Liver (tissue), 7 donors: ENCODE measurements at regions not wholly inside any gene's neighbourhood (a gene's known extent, or its start where the extent isn't known, plus 50 kb on each side); places are given as distances from the start of the nearest gene placed in this dataset.

Experiments
- DNase-seq: peaks from one replicate; pipeline ENCODE4 v3.0.0-alpha.2; 2017; ENCODE audit warnings: low spot score
- H3K27ac ChIP-seq, 2 donors: one replicate each; pipeline ENCODE4 v1.7.0; 2013; ENCODE audit warnings: inconsistent platforms in 2 of 2, low read length in 2 of 2, control low read depth in 1 of 2, low read depth in 1 of 2, mild to moderate bottlenecking in 1 of 2
- H3K27me3 ChIP-seq, 4 donors: one replicate each; pipeline versions ENCODE4 v1.6.1 to v1.7.0; 2013; ENCODE audit warnings: low read length in 3 of 4, inconsistent platforms in 1 of 4, mild to moderate bottlenecking in 1 of 4, moderate library complexity in 1 of 4; ENCODE audit not compliant: control insufficient read depth in 4 of 4, insufficient read depth in 4 of 4
- H3K36me3 ChIP-seq, 4 donors: one replicate each; pipeline versions ENCODE4 v1.6.1 to v1.7.0; 2013; ENCODE audit warnings: low read length in 3 of 4, mild to moderate bottlenecking in 3 of 4, low read depth in 1 of 4, moderate library complexity in 1 of 4; ENCODE audit not compliant: control insufficient read depth in 4 of 4, insufficient read depth in 3 of 4
- H3K4me1 ChIP-seq, 4 donors: one replicate each; pipeline versions ENCODE4 v1.6.1 to v1.7.0; 2013; ENCODE audit warnings: low read length in 3 of 4, mild to moderate bottlenecking in 3 of 4, moderate library complexity in 1 of 4; ENCODE audit not compliant: control insufficient read depth in 4 of 4, insufficient read depth in 4 of 4
- H3K4me3 ChIP-seq, 3 donors: one replicate each; pipeline versions ENCODE4 v1.6.1 to v1.7.0; 2013; ENCODE audit warnings: low read length in 3 of 3, control low read depth in 1 of 3, low read depth in 1 of 3, mild to moderate bottlenecking in 1 of 3
- H3K9ac ChIP-seq, 2 donors: one replicate each; pipeline ENCODE4 v1.7.0; 2013; ENCODE audit warnings: low read length in 2 of 2, mild to moderate bottlenecking in 2 of 2, moderate library complexity in 2 of 2, control low read depth in 1 of 2, low read depth in 1 of 2
- H3K9me3 ChIP-seq, 4 donors: one replicate each; pipeline versions ENCODE4 v1.6.1 to v1.7.0; 2013; ENCODE audit warnings: low read length in 3 of 4; ENCODE audit not compliant: control insufficient read depth in 4 of 4
- ATF3 ChIP-seq: IDR thresholded peaks from 2 replicates; pipeline ENCODE4 v1.6.1; 2016; ENCODE audit warnings: antibody characterized with exemption
- EGR1 ChIP-seq, 2 donors: IDR thresholded peaks; 2 replicates each; pipeline ENCODE4 v1.6.1; 2016 to 2018; ENCODE audit warnings: antibody characterized with exemption in 2 of 2, low read depth in 2 of 2
- FOXA1 ChIP-seq: IDR thresholded peaks from 2 replicates; pipeline ENCODE4 v1.6.1; 2016; ENCODE audit warnings: antibody characterized with exemption
- FOXA2 ChIP-seq: IDR thresholded peaks from 2 replicates; pipeline ENCODE4 v1.6.1; 2016; ENCODE audit warnings: antibody characterized with exemption
- GABPA ChIP-seq, 2 donors: IDR thresholded peaks in 1 of 2; conservative IDR thresholded peaks in 1 of 2; 2 replicates each; pipeline ENCODE4 v1.6.1; 2016; ENCODE audit warnings: antibody characterized with exemption in 2 of 2, mild to moderate bottlenecking in 1 of 2, moderate library complexity in 1 of 2
- HNF4A ChIP-seq, 2 donors: conservative IDR thresholded peaks; 2 replicates each; pipeline ENCODE4 v1.6.1; 2016; ENCODE audit warnings: antibody characterized with exemption in 2 of 2, mild to moderate bottlenecking in 2 of 2
- HNF4G ChIP-seq: IDR thresholded peaks from 2 replicates; pipeline ENCODE4 v1.6.1; 2016; ENCODE audit warnings: antibody characterized with exemption
- JUND ChIP-seq, 2 donors: IDR thresholded peaks; 2 replicates each; pipeline ENCODE4 v1.6.1; 2016; ENCODE audit warnings: antibody characterized with exemption in 2 of 2
- NR2F2 ChIP-seq: IDR thresholded peaks from 2 replicates; pipeline ENCODE4 v1.6.1; 2016; ENCODE audit warnings: antibody characterized with exemption
- RAD21 ChIP-seq, 2 donors: IDR thresholded peaks; 2 replicates each; pipeline ENCODE4 v1.6.1; 2016; ENCODE audit warnings: antibody characterized with exemption in 2 of 2, mild to moderate bottlenecking in 2 of 2
- RXRA ChIP-seq, 2 donors: IDR thresholded peaks; 2 replicates each; pipeline ENCODE4 v1.6.1; 2017 to 2018; ENCODE audit warnings: antibody characterized with exemption in 2 of 2, mild to moderate bottlenecking in 1 of 2
- SP1 ChIP-seq: IDR thresholded peaks from 2 replicates; pipeline ENCODE4 v1.6.1; 2018; ENCODE audit warnings: antibody characterized with exemption, mild to moderate bottlenecking
- TAF1 ChIP-seq: conservative IDR thresholded peaks from 2 replicates; pipeline ENCODE4 v1.6.1; 2016; ENCODE audit warnings: antibody characterized with exemption, mild to moderate bottlenecking
- YY1 ChIP-seq: IDR thresholded peaks from 2 replicates; pipeline ENCODE4 v1.6.1; 2016; ENCODE audit warnings: antibody characterized with exemption, mild to moderate bottlenecking
- WGBS: extraction: QIAGEN DNeasy Blood & Tissue Kit; methylation state at CpG from one replicate; pipeline ENCODE4 v1.1.7; 2013; 5-methylcytosine and 5-hydroxymethylcytosine counted together
- TF ChIP-seq, protein P1 (sequence below): IDR thresholded peaks from 2 replicates; pipeline ENCODE4 v1.6.1; 2016; ENCODE audit warnings: antibody characterized with exemption
- TF ChIP-seq, protein P2 (sequence below): IDR thresholded peaks from 2 replicates; pipeline ENCODE4 v1.6.1; 2016; ENCODE audit warnings: antibody characterized with exemption, mild to moderate bottlenecking
- TF ChIP-seq, protein P3 (sequence below): IDR thresholded peaks from 2 replicates; pipeline ENCODE4 v1.6.1; 2016; ENCODE audit warnings: antibody characterized with exemption
- donor health status: healthy.
- donor health status: healthy.
- donor health status: healthy.
- donor health status: healthy.

DNA sequence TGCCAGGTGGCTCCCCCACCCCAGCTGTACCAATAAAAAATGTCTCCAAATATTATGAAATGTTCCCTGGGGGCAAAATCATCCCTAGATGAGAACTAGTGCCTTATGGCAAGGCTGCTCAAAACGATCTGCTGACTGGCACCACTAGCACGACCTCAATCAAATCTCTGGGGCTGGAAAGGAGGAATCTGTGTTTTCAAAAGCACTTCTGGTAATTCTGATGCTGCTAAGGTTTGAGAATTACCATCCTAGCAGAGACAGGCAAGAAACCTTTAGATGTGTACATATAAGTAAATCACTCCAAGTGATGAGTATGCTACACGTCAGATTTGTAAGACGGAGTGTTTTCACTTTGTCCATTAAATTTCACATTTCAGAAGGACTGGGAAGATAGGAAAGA lies 360.1 kb upstream of the THRB start:
- Histone ChIP-seq H3K4me3 (no peak overlapping the region), H3K27ac (no peak overlapping the region), H3K4me1 (no peaks in the 10 kb centered on the region), H3K9ac (no peak overlapping the region), H3K36me3 (no peaks in the 10 kb centered on the region), H3K9me3 (no peaks in the 10 kb centered on the region), H3K27me3 (no peaks in the 10 kb centered on the region)
- no peak for DNase-seq
- WGBS, result 85% methylated on average over 4 of the region's 4 CpGs
- TF ChIP-seq FOXA1 (no peak), TAF1 (no peak), RXRA (IDR thresholded peaks at IDR 0.05) (no peak), ATF3 (no peak), JUND (IDR thresholded peaks at IDR 0.05) (no peak), FOXA2 (no peak)

DNA sequence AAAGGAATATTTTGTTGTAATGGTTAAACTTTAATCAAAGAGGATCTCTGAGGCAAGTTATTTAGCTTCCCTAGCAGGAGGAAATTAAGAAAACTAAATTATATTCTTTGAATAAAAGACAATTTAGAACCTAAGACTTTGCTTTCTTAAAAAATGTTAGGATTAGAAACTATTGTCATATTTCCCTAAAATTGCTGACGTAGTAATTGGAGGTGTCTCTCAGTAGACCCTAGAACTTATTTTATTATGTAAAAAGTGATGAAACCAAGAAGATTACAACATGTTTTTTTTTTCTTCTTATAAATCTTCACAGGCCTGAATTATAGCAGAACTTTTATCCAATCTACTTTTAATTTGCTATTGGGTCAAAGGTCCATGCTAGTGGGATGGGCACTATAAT lies 363.3 kb upstream of the THRB start:
- H3K9me3 ChIP-seq, result no peaks in the 10 kb centered on the region
- no peak for DNase-seq
- H3K36me3 ChIP-seq, result no peaks in the 10 kb centered on the region
- no peaks in the 10 kb centered on the region for H3K4me1 ChIP-seq
- H3K9ac ChIP-seq, result no peak overlapping the region
- TF ChIP-seq, protein P1, sequence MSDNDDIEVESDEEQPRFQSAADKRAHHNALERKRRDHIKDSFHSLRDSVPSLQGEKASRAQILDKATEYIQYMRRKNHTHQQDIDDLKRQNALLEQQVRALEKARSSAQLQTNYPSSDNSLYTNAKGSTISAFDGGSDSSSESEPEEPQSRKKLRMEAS, result no peak
- no peak for TF ChIP-seq HNF4A (conservative IDR thresholded peaks at IDR 0.05)
- TF ChIP-seq HNF4G, result no peak
- no peak for TF ChIP-seq NR2F2
- no peak for TF ChIP-seq SP1
- no peak for TF ChIP-seq YY1
- TF ChIP-seq ATF3, result no peak
- no peak for TF ChIP-seq FOXA1
- TF ChIP-seq FOXA2, result no peak
- no peak for TF ChIP-seq JUND (IDR thresholded peaks at IDR 0.05)
- no peaks in the 10 kb centered on the region for H3K27me3 ChIP-seq
- H3K4me3 ChIP-seq, result no peak overlapping the region
- WGBS, result 87% methylated on average over 1 of the region's 1 CpG
- H3K27ac ChIP-seq, result no peak overlapping the region

GRCh38 chr3:24863215-24863614 lies 368.6 kb upstream of the THRB start:
- DNase-seq, result no peak
- no peaks in the 10 kb centered on the region for H3K4me1 ChIP-seq
- no peaks in the 10 kb centered on the region for H3K36me3 ChIP-seq
- TF ChIP-seq, protein P2, sequence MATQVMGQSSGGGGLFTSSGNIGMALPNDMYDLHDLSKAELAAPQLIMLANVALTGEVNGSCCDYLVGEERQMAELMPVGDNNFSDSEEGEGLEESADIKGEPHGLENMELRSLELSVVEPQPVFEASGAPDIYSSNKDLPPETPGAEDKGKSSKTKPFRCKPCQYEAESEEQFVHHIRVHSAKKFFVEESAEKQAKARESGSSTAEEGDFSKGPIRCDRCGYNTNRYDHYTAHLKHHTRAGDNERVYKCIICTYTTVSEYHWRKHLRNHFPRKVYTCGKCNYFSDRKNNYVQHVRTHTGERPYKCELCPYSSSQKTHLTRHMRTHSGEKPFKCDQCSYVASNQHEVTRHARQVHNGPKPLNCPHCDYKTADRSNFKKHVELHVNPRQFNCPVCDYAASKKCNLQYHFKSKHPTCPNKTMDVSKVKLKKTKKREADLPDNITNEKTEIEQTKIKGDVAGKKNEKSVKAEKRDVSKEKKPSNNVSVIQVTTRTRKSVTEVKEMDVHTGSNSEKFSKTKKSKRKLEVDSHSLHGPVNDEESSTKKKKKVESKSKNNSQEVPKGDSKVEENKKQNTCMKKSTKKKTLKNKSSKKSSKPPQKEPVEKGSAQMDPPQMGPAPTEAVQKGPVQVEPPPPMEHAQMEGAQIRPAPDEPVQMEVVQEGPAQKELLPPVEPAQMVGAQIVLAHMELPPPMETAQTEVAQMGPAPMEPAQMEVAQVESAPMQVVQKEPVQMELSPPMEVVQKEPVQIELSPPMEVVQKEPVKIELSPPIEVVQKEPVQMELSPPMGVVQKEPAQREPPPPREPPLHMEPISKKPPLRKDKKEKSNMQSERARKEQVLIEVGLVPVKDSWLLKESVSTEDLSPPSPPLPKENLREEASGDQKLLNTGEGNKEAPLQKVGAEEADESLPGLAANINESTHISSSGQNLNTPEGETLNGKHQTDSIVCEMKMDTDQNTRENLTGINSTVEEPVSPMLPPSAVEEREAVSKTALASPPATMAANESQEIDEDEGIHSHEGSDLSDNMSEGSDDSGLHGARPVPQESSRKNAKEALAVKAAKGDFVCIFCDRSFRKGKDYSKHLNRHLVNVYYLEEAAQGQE, result no peak
- TF ChIP-seq GABPA (IDR thresholded peaks at IDR 0.05 in 1 of 2, conservative IDR thresholded peaks at IDR 0.05 in 1 of 2) (no peak), JUND (IDR thresholded peaks at IDR 0.05) (no peak), FOXA2 (no peak), RAD21 (IDR thresholded peaks at IDR 0.05) (no peak), ATF3 (no peak), EGR1 (IDR thresholded peaks at IDR 0.05; ENCODE audit: low read depth in 2 of 2) (no peak), RXRA (IDR thresholded peaks at IDR 0.05) (no peak), SP1 (no peak), TAF1 (no peak), FOXA1 (no peak), NR2F2 (no peak), YY1 (no peak)
- TF ChIP-seq, protein P3, sequence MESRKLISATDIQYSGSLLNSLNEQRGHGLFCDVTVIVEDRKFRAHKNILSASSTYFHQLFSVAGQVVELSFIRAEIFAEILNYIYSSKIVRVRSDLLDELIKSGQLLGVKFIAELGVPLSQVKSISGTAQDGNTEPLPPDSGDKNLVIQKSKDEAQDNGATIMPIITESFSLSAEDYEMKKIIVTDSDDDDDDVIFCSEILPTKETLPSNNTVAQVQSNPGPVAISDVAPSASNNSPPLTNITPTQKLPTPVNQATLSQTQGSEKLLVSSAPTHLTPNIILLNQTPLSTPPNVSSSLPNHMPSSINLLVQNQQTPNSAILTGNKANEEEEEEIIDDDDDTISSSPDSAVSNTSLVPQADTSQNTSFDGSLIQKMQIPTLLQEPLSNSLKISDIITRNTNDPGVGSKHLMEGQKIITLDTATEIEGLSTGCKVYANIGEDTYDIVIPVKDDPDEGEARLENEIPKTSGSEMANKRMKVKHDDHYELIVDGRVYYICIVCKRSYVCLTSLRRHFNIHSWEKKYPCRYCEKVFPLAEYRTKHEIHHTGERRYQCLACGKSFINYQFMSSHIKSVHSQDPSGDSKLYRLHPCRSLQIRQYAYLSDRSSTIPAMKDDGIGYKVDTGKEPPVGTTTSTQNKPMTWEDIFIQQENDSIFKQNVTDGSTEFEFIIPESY, result no peak
- no peak overlapping the region for H3K27ac ChIP-seq
- 68% methylated on average over 5 of the region's 5 CpGs for WGBS
- H3K4me3 ChIP-seq, result no peak overlapping the region
- no peak overlapping the region for H3K9ac ChIP-seq
- H3K9me3 ChIP-seq, result no peaks in the 10 kb centered on the region
- H3K27me3 ChIP-seq, result no peaks in the 10 kb centered on the region
